ENCODE measurements at regions not wholly inside any gene's neighbourhood (a gene's known extent, or its start where the extent isn't known, plus 50 kb on each side); places are given as distances from the start of the nearest gene placed in this dataset.
A peak's percentile ranks its signal among the peaks of the same experiment; 100 is the strongest.

DNA sequence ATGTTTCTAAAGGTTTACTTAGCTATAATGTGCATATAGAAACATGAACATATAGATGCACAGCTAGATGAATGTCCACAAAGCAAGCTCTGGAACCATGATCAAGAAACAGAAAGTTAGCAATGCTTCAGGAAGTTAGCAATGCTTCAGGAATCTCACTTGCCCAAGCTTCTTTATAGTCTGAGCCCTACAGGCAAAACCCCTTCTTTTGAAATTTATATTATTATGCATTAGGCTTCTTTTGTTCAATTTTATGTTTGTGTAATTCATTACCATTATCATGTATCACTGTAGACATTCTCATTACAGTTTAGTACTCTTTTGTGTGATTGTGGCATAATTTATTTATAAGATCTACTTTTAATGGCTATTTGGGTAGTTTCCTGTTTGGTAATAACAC, 286.4 kb upstream of the BCHE start:
- DNase-seq (ENCODE audit: low read depth), result peak; percentile 56
- no peak overlapping the region for H3K4me3 ChIP-seq (ENCODE audit: low read length)
- TF ChIP-seq, protein P1, sequence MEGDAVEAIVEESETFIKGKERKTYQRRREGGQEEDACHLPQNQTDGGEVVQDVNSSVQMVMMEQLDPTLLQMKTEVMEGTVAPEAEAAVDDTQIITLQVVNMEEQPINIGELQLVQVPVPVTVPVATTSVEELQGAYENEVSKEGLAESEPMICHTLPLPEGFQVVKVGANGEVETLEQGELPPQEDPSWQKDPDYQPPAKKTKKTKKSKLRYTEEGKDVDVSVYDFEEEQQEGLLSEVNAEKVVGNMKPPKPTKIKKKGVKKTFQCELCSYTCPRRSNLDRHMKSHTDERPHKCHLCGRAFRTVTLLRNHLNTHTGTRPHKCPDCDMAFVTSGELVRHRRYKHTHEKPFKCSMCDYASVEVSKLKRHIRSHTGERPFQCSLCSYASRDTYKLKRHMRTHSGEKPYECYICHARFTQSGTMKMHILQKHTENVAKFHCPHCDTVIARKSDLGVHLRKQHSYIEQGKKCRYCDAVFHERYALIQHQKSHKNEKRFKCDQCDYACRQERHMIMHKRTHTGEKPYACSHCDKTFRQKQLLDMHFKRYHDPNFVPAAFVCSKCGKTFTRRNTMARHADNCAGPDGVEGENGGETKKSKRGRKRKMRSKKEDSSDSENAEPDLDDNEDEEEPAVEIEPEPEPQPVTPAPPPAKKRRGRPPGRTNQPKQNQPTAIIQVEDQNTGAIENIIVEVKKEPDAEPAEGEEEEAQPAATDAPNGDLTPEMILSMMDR (IDR thresholded peaks at IDR 0.05; ENCODE audit: insufficient read depth, low read depth, low read length, missing control alignments), result no peak

- peak; percentile 5 for DNase-seq (ENCODE audit: low read depth)
- TF ChIP-seq, protein P1 (IDR thresholded peaks at IDR 0.05; ENCODE audit: insufficient read depth, low read depth, low read length, missing control alignments), result no peak
- no peak overlapping the region for H3K4me3 ChIP-seq (ENCODE audit: low read length)
Observed at GRCh38 chr3:166123088-166123487, 285.9 kb upstream of the BCHE start.

- TF ChIP-seq, protein P1 (IDR thresholded peaks at IDR 0.05; ENCODE audit: insufficient read depth, low read depth, low read length, missing control alignments), result no peak
- no peak overlapping the region for H3K4me3 ChIP-seq (ENCODE audit: low read length)
- DNase-seq (ENCODE audit: low read depth), result no peak
Observed at GRCh38 chr3:166118049-166118448, 280.8 kb upstream of the BCHE start.

- peak; percentile 49 for DNase-seq (ENCODE audit: low read depth)
- no peak overlapping the region for H3K4me3 ChIP-seq (ENCODE audit: low read length)
- TF ChIP-seq, protein P1 (IDR thresholded peaks at IDR 0.05; ENCODE audit: insufficient read depth, low read depth, low read length, missing control alignments), result no peak
Observed at GRCh38 chr3:166114448-166114847, 277.2 kb upstream of the BCHE start.

GRCh38 chr3:166111562-166111961, 274.3 kb upstream of the BCHE start:
- DNase-seq (ENCODE audit: low read depth), result no peak
- H3K4me3 ChIP-seq (ENCODE audit: low read length), result no peak overlapping the region
- TF ChIP-seq, protein P1 (IDR thresholded peaks at IDR 0.05; ENCODE audit: insufficient read depth, low read depth, low read length, missing control alignments), result no peak

GRCh38 chr3:166110102-166110501, 272.9 kb upstream of the BCHE start:
- TF ChIP-seq, protein P1 (IDR thresholded peaks at IDR 0.05; ENCODE audit: insufficient read depth, low read depth, low read length, missing control alignments), result no peak
- H3K4me3 ChIP-seq (ENCODE audit: low read length), result no peak overlapping the region
- peak; percentile 80 for DNase-seq (ENCODE audit: low read depth)

GRCh38 chr3:166104938-166105337, 267.7 kb upstream of the BCHE start:
- DNase-seq (ENCODE audit: low read depth), result no peak
- no peak overlapping the region for H3K4me3 ChIP-seq (ENCODE audit: low read length)
- TF ChIP-seq, protein P1 (IDR thresholded peaks at IDR 0.05; ENCODE audit: insufficient read depth, low read depth, low read length, missing control alignments), result no peak

Measured in epithelial cell of esophagus (primary cell).